ENCODE measurements at regions not wholly inside any gene's neighbourhood (a gene's known extent, or its start where the extent isn't known, plus 50 kb on each side); places are given as distances from the start of the nearest gene placed in this dataset.

DNA sequence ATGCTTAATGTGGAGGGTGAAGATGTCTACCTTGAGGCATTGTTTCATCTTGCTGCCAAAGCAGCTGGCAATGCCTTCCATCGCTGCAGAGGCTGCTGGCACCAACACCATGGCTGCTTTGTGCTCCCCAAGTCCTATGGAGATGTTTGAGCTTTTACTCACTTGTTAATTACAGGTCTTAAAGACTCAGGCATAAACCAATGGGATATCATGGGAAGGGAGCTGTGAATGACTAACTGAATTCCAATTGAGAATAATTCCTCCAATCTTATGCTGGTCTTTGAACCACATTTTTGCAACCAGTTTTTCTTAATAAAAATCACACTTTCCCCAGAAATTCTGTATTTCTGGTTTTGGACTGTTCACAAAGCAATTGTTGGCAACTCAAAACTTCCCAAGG, 762.0 kb downstream of the GBE1 start:
- Histone ChIP-seq H3K9me3 (ENCODE audit: control insufficient read depth, low read depth, low read length) (no peaks in the 10 kb centered on the region), H3K27ac (ENCODE audit: low read length) (no peak overlapping the region), H3K27me3 (ENCODE audit: control insufficient read depth, insufficient read depth, low read length) (no peaks in the 10 kb centered on the region), H3K4me1 (ENCODE audit: control insufficient read depth, low read depth, low read length) (no peaks in the 10 kb centered on the region), H3K9ac (ENCODE audit: low read length) (no peak overlapping the region), H3K4me3 (ENCODE audit: low read length) (no peak overlapping the region), H3K36me3 (ENCODE audit: control insufficient read depth, low read depth, low read length) (no peaks in the 10 kb centered on the region)

DNA sequence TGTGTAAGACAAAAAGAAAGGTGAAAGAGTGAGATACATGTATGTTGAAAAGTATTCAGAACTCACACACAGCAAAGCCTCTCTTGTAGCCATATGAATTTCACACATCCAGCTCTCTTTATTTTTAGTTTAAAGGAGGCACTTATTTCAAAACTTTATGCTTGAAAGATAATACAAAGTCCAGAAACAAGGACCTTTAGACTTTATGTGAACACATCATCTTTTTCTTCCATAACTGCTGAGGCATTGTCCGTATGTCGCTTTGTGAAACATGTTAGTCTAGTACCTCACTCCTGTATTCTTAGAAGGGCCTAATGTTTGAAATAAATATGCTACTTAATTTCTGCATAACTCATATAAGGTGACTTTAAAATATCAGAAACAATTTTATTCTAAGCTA, 763.4 kb downstream of the GBE1 start:
- Histone ChIP-seq H3K27me3 (ENCODE audit: control insufficient read depth, insufficient read depth, low read length) (no peaks in the 10 kb centered on the region), H3K27ac (ENCODE audit: low read length) (no peak overlapping the region), H3K4me1 (ENCODE audit: control insufficient read depth, low read depth, low read length) (no peaks in the 10 kb centered on the region), H3K9ac (ENCODE audit: low read length) (no peak overlapping the region), H3K9me3 (ENCODE audit: control insufficient read depth, low read depth, low read length) (no peaks in the 10 kb centered on the region), H3K36me3 (ENCODE audit: control insufficient read depth, low read depth, low read length) (no peaks in the 10 kb centered on the region), H3K4me3 (ENCODE audit: low read length) (no peak overlapping the region)

DNA sequence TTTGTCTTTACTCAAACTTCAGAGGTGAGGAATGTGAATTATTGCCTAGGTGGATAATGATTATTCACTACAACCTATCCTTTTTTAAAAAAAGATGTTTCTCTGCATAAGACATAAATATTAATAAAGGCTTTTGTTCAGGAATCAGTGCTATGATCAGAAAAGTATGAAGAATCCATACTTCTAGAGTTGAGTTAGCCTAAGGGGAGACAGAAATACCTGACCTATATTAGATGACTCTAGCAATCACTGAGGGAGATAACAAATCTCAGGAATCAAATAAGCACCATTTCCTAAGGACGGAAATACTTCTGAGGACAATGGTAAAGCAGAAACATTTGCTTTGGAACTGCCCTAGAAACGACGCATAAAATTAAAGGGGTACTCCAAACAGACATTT, 763.8 kb downstream of the GBE1 start:
- H3K27ac ChIP-seq (ENCODE audit: low read length) = no peak overlapping the region
- no peaks in the 10 kb centered on the region for H3K27me3 ChIP-seq (ENCODE audit: control insufficient read depth, insufficient read depth, low read length)
- no peak overlapping the region for H3K4me3 ChIP-seq (ENCODE audit: low read length)
- no peak overlapping the region for H3K9ac ChIP-seq (ENCODE audit: low read length)
- no peaks in the 10 kb centered on the region for H3K9me3 ChIP-seq (ENCODE audit: control insufficient read depth, low read depth, low read length)
- no peaks in the 10 kb centered on the region for H3K36me3 ChIP-seq (ENCODE audit: control insufficient read depth, low read depth, low read length)
- H3K4me1 ChIP-seq (ENCODE audit: control insufficient read depth, low read depth, low read length) = no peaks in the 10 kb centered on the region

DNA sequence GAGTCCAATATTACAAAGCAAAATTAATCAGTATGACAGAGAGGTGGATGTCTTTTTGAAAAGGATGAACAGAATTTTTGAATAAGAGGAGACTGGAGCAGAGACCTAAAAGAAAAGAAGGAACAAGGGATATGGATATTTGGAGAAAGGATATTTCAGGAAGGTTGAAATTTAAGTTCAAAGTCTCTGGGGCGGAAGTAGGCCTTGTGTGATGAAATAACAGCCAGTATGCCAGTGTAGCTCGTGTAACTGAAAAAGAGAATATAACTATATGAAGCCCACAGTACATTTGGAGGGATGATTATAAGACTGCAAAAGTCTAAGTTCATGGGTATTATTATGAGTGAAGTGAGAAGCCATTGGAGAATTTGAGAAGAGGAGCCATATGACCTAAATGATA, 766.7 kb downstream of the GBE1 start:
- Histone ChIP-seq H3K27ac (ENCODE audit: low read length) (no peak overlapping the region), H3K4me3 (ENCODE audit: low read length) (no peak overlapping the region), H3K9me3 (ENCODE audit: control insufficient read depth, low read depth, low read length) (no peaks in the 10 kb centered on the region), H3K9ac (ENCODE audit: low read length) (no peak overlapping the region), H3K27me3 (ENCODE audit: control insufficient read depth, insufficient read depth, low read length) (no peaks in the 10 kb centered on the region), H3K4me1 (ENCODE audit: control insufficient read depth, low read depth, low read length) (no peaks in the 10 kb centered on the region), H3K36me3 (ENCODE audit: control insufficient read depth, low read depth, low read length) (no peaks in the 10 kb centered on the region)

DNA sequence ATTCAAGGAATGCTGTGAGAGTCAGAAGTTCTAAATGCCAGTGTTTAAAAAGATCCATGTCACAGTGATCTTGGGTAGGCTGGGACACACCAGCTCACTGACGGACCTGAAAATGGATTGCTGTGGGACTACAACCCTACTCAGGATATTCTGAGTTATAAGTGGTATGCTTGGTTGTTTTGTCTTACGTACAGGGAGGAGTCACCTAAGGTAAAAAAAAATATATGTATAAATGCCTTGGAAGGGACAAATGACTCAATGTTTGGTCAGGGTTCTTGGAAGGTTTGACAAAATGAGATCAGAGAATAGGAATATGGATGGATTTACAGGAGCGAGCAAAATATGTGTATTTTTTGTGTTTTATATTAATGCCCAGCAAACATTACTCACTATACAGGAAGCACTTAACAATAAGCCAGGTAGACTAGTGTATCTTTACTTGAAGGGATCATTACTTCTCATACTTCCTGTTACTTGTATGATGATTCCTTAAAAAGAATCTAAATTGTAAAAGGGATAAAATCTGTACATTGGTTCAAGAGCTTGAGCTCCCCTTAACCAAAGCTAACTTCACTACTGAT, 767.3 kb downstream of the GBE1 start:
- Histone ChIP-seq H3K36me3 (ENCODE audit: control insufficient read depth, low read depth, low read length) (no peaks in the 10 kb centered on the region), H3K27me3 (ENCODE audit: control insufficient read depth, insufficient read depth, low read length) (no peaks in the 10 kb centered on the region), H3K4me3 (ENCODE audit: low read length) (no peak overlapping the region), H3K27ac (ENCODE audit: low read length) (no peak overlapping the region), H3K4me1 (ENCODE audit: control insufficient read depth, low read depth, low read length) (no peaks in the 10 kb centered on the region), H3K9me3 (ENCODE audit: control insufficient read depth, low read depth, low read length) (no peaks in the 10 kb centered on the region), H3K9ac (ENCODE audit: low read length) (no peak overlapping the region)

DNA sequence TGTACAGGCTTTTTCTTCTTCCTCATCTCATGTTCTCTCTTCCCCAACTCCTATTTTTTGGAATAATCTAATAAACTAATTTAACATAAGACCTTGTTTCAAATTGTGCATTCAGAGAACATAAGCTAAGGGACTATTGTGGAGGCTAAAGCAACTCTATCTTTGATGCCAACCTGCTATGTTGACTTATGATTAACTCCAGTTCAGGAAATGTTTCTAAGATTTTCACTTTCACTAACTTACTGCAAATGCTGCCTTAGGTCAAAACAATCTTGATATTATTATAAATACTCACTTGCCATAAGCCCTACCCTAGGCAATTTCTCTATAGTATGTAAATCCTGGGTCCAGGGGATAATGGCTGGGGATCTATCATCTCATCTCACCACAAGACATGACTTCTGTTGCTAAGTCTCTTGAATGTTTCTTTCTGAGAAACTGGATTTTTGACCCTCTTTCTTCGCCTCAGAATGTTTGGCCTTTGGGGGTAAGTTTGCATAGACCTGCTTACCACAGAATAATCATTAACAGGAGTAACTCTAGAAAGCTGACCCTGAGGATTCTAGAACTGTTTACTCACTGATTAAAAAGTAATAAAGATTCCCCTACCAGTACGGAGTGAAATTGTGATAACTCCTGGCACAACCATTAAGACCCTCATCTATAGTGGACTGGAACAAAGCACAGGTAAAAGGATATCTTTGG, 768.1 kb downstream of the GBE1 start:
- H3K4me3 ChIP-seq (ENCODE audit: low read length) = no peak overlapping the region
- no peaks in the 10 kb centered on the region for H3K9me3 ChIP-seq (ENCODE audit: control insufficient read depth, low read depth, low read length)
- no peaks in the 10 kb centered on the region for H3K36me3 ChIP-seq (ENCODE audit: control insufficient read depth, low read depth, low read length)
- no peak overlapping the region for H3K27ac ChIP-seq (ENCODE audit: low read length)
- no peaks in the 10 kb centered on the region for H3K27me3 ChIP-seq (ENCODE audit: control insufficient read depth, insufficient read depth, low read length)
- H3K9ac ChIP-seq (ENCODE audit: low read length) = no peak overlapping the region
- H3K4me1 ChIP-seq (ENCODE audit: control insufficient read depth, low read depth, low read length) = no peaks in the 10 kb centered on the region

DNA sequence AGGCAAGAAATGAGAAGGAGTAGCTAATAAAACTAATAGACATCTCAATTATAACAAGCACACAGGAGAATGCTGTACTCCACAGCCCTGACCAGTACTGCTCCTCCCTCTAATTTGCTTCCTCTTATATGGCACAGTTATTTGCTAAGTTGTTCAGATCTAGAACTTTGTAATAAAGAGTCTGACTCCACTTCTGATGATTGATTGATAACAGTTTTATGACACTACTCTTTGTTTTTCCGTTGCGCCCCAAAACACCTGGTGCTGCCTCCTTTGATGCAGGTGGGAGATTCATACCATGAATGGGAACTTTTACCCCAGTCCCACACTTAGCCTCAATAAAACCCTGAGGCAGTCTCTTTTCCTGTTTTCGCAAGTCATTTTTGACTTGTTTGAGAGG, 777.7 kb downstream of the GBE1 start:
- no peaks in the 10 kb centered on the region for H3K36me3 ChIP-seq (ENCODE audit: control insufficient read depth, low read depth, low read length)
- no peaks in the 10 kb centered on the region for H3K4me1 ChIP-seq (ENCODE audit: control insufficient read depth, low read depth, low read length)
- H3K9ac ChIP-seq (ENCODE audit: low read length) = no peak overlapping the region
- H3K27ac ChIP-seq (ENCODE audit: low read length) = no peak overlapping the region
- no peaks in the 10 kb centered on the region for H3K27me3 ChIP-seq (ENCODE audit: control insufficient read depth, insufficient read depth, low read length)
- H3K4me3 ChIP-seq (ENCODE audit: low read length) = no peak overlapping the region
- H3K9me3 ChIP-seq (ENCODE audit: control insufficient read depth, low read depth, low read length) = no peaks in the 10 kb centered on the region

DNA sequence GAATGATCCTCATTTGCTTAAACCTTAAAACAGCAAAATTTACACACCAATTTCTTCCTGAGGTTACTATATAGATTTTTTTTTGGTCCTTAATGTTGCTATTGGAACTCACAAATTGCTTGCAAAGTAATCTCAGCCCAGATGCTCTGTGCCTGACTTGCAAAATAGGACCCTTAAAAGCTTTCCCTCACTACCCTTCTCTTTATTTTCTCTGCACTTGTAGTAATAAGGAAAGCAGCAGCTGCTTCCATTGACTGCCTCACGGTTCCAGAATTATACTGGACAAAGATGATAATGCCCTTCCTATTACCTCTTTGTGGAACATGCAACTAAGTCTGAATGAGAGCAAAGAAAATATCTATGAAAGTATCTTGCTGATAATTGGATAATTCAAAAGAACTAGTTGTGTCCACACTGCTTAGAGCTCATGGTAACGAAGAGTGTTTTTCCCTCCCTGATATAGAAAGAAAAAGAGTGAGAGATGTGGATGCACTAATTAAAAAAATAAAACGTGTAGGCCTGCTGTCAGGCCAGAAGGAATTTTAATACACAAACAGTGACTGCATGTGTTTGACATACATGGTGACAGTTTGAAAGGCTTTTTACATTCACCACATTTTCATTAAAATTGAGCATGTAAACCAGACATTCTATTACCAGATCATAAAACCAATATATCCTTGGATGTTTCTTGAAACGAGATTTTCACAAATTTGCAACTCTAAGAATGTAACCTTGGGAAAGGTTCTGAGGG, 783.1 kb downstream of the GBE1 start:
- H3K27me3 ChIP-seq (ENCODE audit: control insufficient read depth, insufficient read depth, low read length) = no peaks in the 10 kb centered on the region
- H3K27ac ChIP-seq (ENCODE audit: low read length) = no peak overlapping the region
- H3K9me3 ChIP-seq (ENCODE audit: control insufficient read depth, low read depth, low read length) = no peaks in the 10 kb centered on the region
- no peaks in the 10 kb centered on the region for H3K36me3 ChIP-seq (ENCODE audit: control insufficient read depth, low read depth, low read length)
- no peak overlapping the region for H3K9ac ChIP-seq (ENCODE audit: low read length)
- H3K4me3 ChIP-seq (ENCODE audit: low read length) = no peak overlapping the region
- no peaks in the 10 kb centered on the region for H3K4me1 ChIP-seq (ENCODE audit: control insufficient read depth, low read depth, low read length)

DNA sequence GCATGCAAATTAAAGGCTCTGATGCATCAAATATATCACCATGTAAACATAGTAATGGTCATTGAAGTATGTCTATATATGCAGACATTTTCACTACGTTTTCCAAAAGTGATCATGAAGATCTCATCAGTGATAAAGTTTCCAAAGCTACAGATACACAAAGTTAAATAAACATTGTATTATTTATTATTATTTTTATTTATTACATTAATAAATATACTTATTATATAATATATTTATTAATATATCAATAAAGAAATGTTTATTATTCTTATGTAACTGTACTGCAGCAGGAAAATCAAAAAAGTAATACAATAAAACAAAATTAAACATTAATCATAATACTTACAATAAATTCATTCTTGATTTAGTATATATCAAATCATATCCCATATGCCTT, 791.2 kb downstream of the GBE1 start:
- Histone ChIP-seq H3K4me1 (ENCODE audit: control insufficient read depth, low read depth, low read length) (no peaks in the 10 kb centered on the region), H3K27me3 (ENCODE audit: control insufficient read depth, insufficient read depth, low read length) (no peaks in the 10 kb centered on the region), H3K9ac (ENCODE audit: low read length) (no peak overlapping the region), H3K9me3 (ENCODE audit: control insufficient read depth, low read depth, low read length) (no peaks in the 10 kb centered on the region), H3K27ac (ENCODE audit: low read length) (no peak overlapping the region), H3K36me3 (ENCODE audit: control insufficient read depth, low read depth, low read length) (no peaks in the 10 kb centered on the region), H3K4me3 (ENCODE audit: low read length) (no peak overlapping the region)

DNA sequence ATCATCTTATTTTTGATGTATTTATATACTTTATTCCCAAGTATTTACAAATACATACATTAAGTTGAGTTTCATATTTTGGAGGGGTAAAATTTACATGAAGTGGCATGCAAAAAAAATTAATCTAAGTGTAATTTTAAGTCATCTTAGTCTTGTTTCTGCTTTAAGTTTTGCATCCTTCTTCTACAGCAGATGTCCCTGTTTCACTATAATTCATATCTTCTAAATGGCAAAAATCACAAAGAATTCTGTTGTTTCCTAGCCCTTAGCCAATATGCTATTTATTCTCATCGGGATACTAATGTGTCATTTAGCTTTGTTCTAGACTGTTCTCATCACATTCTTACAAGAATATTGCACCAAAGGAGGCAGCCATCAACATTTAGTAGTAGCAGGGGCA, 831.9 kb downstream of the GBE1 start:
- peaks cover 19% of the 10 kb centered on the region for H3K9me3 ChIP-seq (ENCODE audit: control insufficient read depth, low read depth, low read length)
- no peak overlapping the region for H3K27ac ChIP-seq (ENCODE audit: low read length)
- no peak overlapping the region for H3K9ac ChIP-seq (ENCODE audit: low read length)

DNA sequence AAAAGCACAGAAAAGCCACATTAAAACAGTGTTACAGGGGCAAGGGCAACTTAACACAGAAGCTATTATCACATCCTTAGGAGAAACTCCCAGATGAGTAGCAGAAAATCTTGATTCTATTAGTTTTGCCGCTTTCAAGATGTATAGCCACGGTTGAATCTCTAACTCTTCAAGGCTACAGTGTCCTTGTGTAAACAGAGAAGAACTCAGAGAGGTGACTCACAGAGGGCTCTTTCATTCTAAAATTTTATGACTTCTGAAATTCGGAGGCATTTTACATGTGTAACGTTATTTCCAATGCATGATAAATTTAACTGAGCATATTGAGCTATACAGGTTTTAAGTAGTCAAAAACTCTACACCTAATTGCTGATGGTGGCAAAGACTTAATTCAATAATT, 846.6 kb downstream of the GBE1 start:
- no peaks in the 10 kb centered on the region for H3K36me3 ChIP-seq (ENCODE audit: control insufficient read depth, low read depth, low read length)
- H3K4me1 ChIP-seq (ENCODE audit: control insufficient read depth, low read depth, low read length) = no peaks in the 10 kb centered on the region
- no peaks in the 10 kb centered on the region for H3K27me3 ChIP-seq (ENCODE audit: control insufficient read depth, insufficient read depth, low read length)

More for the DNA sequence above, 831.9 kb downstream of the GBE1 start:
- Histone ChIP-seq H3K4me3 (ENCODE audit: low read length) (no peak overlapping the region), H3K36me3 (ENCODE audit: control insufficient read depth, low read depth, low read length) (no peaks in the 10 kb centered on the region), H3K4me1 (ENCODE audit: control insufficient read depth, low read depth, low read length) (no peaks in the 10 kb centered on the region), H3K27me3 (ENCODE audit: control insufficient read depth, insufficient read depth, low read length) (no peaks in the 10 kb centered on the region)

DNA sequence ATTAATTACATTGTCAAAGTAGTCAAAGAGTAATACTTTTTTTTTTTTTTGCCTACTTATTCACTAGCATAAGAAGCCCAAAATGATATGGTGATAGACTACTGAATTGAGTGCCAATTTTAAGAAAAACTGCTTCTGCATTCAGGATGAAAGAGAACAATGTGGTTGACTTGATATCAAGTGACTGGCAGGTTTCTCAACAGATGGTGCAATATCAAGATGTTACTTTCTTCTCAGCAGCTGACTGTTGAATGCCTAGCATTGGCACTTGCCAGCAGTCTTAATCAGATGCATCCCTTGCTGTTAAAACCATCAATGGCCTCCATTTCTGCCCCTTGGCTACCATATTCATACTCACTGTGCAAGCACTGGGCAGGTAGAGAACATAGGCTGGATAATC, 863.2 kb downstream of the GBE1 start:
- H3K27ac ChIP-seq (ENCODE audit: low read length) = no peak overlapping the region
- no peak overlapping the region for H3K9ac ChIP-seq (ENCODE audit: low read length)
- no peaks in the 10 kb centered on the region for H3K36me3 ChIP-seq (ENCODE audit: control insufficient read depth, low read depth, low read length)
- no peak overlapping the region for H3K4me3 ChIP-seq (ENCODE audit: low read length)
- H3K27me3 ChIP-seq (ENCODE audit: control insufficient read depth, insufficient read depth, low read length) = no peaks in the 10 kb centered on the region
- H3K9me3 ChIP-seq (ENCODE audit: control insufficient read depth, low read depth, low read length) = no peaks in the 10 kb centered on the region
- no peaks in the 10 kb centered on the region for H3K4me1 ChIP-seq (ENCODE audit: control insufficient read depth, low read depth, low read length)

More for the DNA sequence above, 846.6 kb downstream of the GBE1 start:
- Histone ChIP-seq H3K27ac (ENCODE audit: low read length) (no peak overlapping the region), H3K9ac (ENCODE audit: low read length) (no peak overlapping the region), H3K9me3 (ENCODE audit: control insufficient read depth, low read depth, low read length) (no peaks in the 10 kb centered on the region), H3K4me3 (ENCODE audit: low read length) (no peak overlapping the region)

Measured in iPS-18a (cell line).